Immature natural killer cell (primary cell): ENCODE measurements at regions not wholly inside any gene's neighbourhood (a gene's known extent, or its start where the extent isn't known, plus 50 kb on each side); places are given as distances from the start of the nearest gene placed in this dataset.

Experiments used
- DNase-seq, 3 donors: peaks; one replicate each; pipeline ENCODE4 v3.0.0; 2022; ENCODE audit warnings: mixed read lengths in 1 of 3
- H3K27ac Mint-ChIP-seq, 6 donors: one replicate each; pipeline ENCODE4 v1.8.0; 2020; ENCODE audit warnings: mixed read lengths in 6 of 6, mild to moderate bottlenecking in 5 of 6, inconsistent platforms in 4 of 6, moderate library complexity in 3 of 6
- H3K27me3 Mint-ChIP-seq, 3 donors: one replicate each; pipeline ENCODE4 v1.8.0; 2020 to 2021; ENCODE audit warnings: low read depth in 3 of 3, mild to moderate bottlenecking in 3 of 3, mixed read lengths in 3 of 3, moderate library complexity in 3 of 3, inconsistent platforms in 1 of 3
- H3K36me3 Mint-ChIP-seq, 3 donors: one replicate each; pipeline ENCODE4 v1.8.0; 2020; ENCODE audit warnings: mixed read lengths in 3 of 3, inconsistent platforms in 2 of 3, mild to moderate bottlenecking in 2 of 3
- H3K4me1 Mint-ChIP-seq, 2 donors: one replicate each; pipeline ENCODE4 v1.8.0; 2020; ENCODE audit warnings: inconsistent platforms in 2 of 2, mild to moderate bottlenecking in 2 of 2, mixed read lengths in 2 of 2, moderate library complexity in 1 of 2
- H3K4me3 Mint-ChIP-seq, 5 donors: one replicate each; pipeline ENCODE4 v1.8.0; 2020; ENCODE audit warnings: mild to moderate bottlenecking in 5 of 5, mixed read lengths in 5 of 5, inconsistent platforms in 3 of 5, moderate library complexity in 3 of 5
- H3K9me3 Mint-ChIP-seq, 6 donors: one replicate each; pipeline ENCODE4 v1.8.0; 2020; ENCODE audit warnings: mild to moderate bottlenecking in 6 of 6, mixed read lengths in 6 of 6, inconsistent platforms in 4 of 6, moderate library complexity in 3 of 6

- peak overlapping the region in 4 of 6 donors; percentile 0 to 74 (median 16) for H3K27ac Mint-ChIP-seq
- no peaks in the 10 kb centered on the region for H3K27me3 Mint-ChIP-seq
Measured at GRCh38 chr13:31922724-31923123, 108.8 kb upstream of the FRY start.

GRCh38 chr13:31923134-31923763, 108.3 kb upstream of the FRY start:
- DNase-seq, result no peak
- Mint-ChIP-seq H3K36me3 (peaks cover 0 to 9% (median 0%) of the 10 kb centered on the region in 3 donors), H3K27ac (peak overlapping the region in 3 of 6 donors; percentile 14 to 55 (median 47)), H3K4me1 (peaks cover 27 to 40% of the 10 kb centered on the region in 2 donors), H3K4me3 (no peak overlapping the region), H3K9me3 (no peaks in the 10 kb centered on the region), H3K27me3 (peaks cover 0 to 4% (median 2%) of the 10 kb centered on the region in 3 donors)

More at GRCh38 chr13:31922724-31923123, 108.8 kb upstream of the FRY start:
- no peaks in the 10 kb centered on the region for H3K9me3 Mint-ChIP-seq
- H3K4me1 Mint-ChIP-seq, result peaks cover 21 to 35% of the 10 kb centered on the region in 2 donors
- no peak for DNase-seq
- H3K36me3 Mint-ChIP-seq, result peaks cover 0 to 6% (median 0%) of the 10 kb centered on the region in 3 donors
- peak overlapping the region in 1 of 5 donors; percentile 1 for H3K4me3 Mint-ChIP-seq

DNA sequence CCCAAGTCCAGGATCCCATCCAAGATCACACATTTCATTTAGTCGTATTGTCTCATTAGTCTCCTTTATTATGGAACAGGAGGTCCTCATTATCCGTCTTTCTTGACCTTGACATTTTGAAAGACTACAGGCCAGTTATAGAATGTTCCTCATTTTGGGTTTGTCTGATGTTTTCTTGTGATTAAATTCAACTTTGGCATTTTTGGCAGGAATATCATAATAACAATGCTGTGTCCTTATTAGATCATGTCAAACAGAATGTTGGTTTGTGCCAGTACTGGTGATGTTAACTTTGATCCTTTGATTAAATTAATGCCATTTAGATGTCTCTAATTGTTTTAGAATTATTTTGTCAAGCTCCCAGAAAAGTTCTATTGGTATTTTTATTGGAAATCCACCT, 106.5 kb upstream of the FRY start:
- peaks cover 33 to 37% of the 10 kb centered on the region in 2 donors for H3K4me1 Mint-ChIP-seq
- H3K4me3 Mint-ChIP-seq, result no peak overlapping the region
- H3K9me3 Mint-ChIP-seq, result no peaks in the 10 kb centered on the region
- H3K27ac Mint-ChIP-seq, result peak overlapping the region in 3 of 6 donors; percentile 10 to 34 (median 28)
- H3K27me3 Mint-ChIP-seq, result peaks cover 0 to 10% (median 2%) of the 10 kb centered on the region in 3 donors
- peaks cover 0 to 9% (median 0%) of the 10 kb centered on the region in 3 donors for H3K36me3 Mint-ChIP-seq
- DNase-seq, result no peak

DNA sequence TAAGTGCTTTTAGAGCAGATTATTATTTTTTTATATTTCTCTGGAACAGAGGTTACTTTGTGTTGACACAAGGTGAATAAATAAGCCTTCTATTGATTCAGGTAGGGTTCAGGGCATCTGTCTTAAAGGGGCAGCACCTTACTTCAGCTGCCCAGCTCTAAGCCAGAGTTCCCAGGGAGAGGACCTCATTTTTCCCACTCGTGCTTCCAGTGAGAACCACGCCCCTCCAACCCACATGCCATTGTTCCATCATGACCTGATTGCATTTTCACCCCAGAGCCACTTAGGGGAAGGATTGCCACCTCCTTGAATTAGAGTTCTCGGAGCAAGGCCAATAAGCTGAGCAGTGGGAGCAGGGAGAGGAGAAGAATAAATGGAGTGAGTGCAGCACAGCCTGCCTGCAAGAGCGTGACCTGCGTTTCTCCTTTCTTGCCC, 104.3 kb upstream of the FRY start:
- Mint-ChIP-seq H3K9me3 (no peaks in the 10 kb centered on the region), H3K4me1 (peaks cover 22 to 23% of the 10 kb centered on the region in 2 donors), H3K4me3 (peak overlapping the region; percentile 46 to 85 (median 75)), H3K27ac (peak overlapping the region in 3 of 6 donors; percentile 1 to 90 (median 71)), H3K27me3 (peaks cover 0 to 10% (median 4%) of the 10 kb centered on the region in 3 donors), H3K36me3 (peaks cover 0 to 8% (median 0%) of the 10 kb centered on the region in 3 donors)
- no peak for DNase-seq

- peaks cover 0 to 10% (median 4%) of the 10 kb centered on the region in 3 donors for H3K27me3 Mint-ChIP-seq
- H3K36me3 Mint-ChIP-seq, result peaks cover 0 to 4% (median 0%) of the 10 kb centered on the region in 3 donors
- H3K4me1 Mint-ChIP-seq, result peaks cover 26% of the 10 kb centered on the region in 2 donors
- no peak for DNase-seq
- H3K9me3 Mint-ChIP-seq, result no peaks in the 10 kb centered on the region
- H3K27ac Mint-ChIP-seq, result peak overlapping the region in 3 of 6 donors; percentile 9 to 76 (median 74)
- peak overlapping the region in 2 of 5 donors; percentile 80 to 85 for H3K4me3 Mint-ChIP-seq
Measured at GRCh38 chr13:31929031-31929770, 102.4 kb upstream of the FRY start.

GRCh38 chr13:31930490-31930889, 101.1 kb upstream of the FRY start:
- Mint-ChIP-seq H3K9me3 (no peaks in the 10 kb centered on the region), H3K4me3 (no peak overlapping the region), H3K27ac (no peak overlapping the region), H3K36me3 (peaks cover 0 to 4% (median 0%) of the 10 kb centered on the region in 3 donors), H3K4me1 (peaks cover 31 to 39% of the 10 kb centered on the region in 2 donors), H3K27me3 (peaks cover 0 to 10% (median 4%) of the 10 kb centered on the region in 3 donors)
- no peak for DNase-seq

GRCh38 chr13:31930901-31931522, 100.6 kb upstream of the FRY start:
- peak in 1 of 3 donors; percentile 10 for DNase-seq
- peaks cover 0 to 4% (median 0%) of the 10 kb centered on the region in 3 donors for H3K36me3 Mint-ChIP-seq
- H3K4me1 Mint-ChIP-seq, result peaks cover 31 to 44% of the 10 kb centered on the region in 2 donors
- no peak overlapping the region for H3K27ac Mint-ChIP-seq
- peaks cover 0 to 10% (median 4%) of the 10 kb centered on the region in 3 donors for H3K27me3 Mint-ChIP-seq
- H3K4me3 Mint-ChIP-seq, result no peak overlapping the region
- H3K9me3 Mint-ChIP-seq, result no peaks in the 10 kb centered on the region

DNA sequence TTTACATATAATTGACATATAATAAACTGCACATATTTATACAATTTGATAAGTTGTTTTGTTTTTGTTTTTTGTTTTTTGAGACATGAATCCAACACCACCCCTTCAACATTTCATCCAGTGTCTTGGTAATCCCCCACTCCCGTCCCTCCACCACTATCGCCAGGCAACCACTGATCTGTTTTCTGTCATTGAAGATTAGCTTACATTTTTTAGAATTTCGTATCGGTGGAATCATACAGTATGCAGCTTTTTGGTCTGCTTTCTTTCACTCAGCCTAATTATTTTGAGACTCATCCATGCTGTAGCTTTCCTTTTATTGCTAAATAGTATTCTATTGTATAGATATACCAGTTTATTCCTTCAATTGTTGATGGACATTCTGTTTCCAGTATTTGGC, 94.1 kb upstream of the FRY start:
- H3K9me3 Mint-ChIP-seq, result no peaks in the 10 kb centered on the region
- no peak overlapping the region for H3K4me3 Mint-ChIP-seq
- H3K27ac Mint-ChIP-seq, result peak overlapping the region in 1 of 6 donors; percentile 2
- DNase-seq, result no peak
- H3K36me3 Mint-ChIP-seq, result peaks cover 7 to 17% (median 12%) of the 10 kb centered on the region in 3 donors
- H3K27me3 Mint-ChIP-seq, result peaks cover 0 to 2% (median 0%) of the 10 kb centered on the region in 3 donors
- peaks cover 13 to 34% of the 10 kb centered on the region in 2 donors for H3K4me1 Mint-ChIP-seq

- Mint-ChIP-seq H3K4me1 (peaks cover 0 to 16% of the 10 kb centered on the region in 2 donors), H3K9me3 (no peaks in the 10 kb centered on the region), H3K27ac (no peak overlapping the region), H3K4me3 (no peak overlapping the region), H3K36me3 (peaks cover 7 to 21% (median 15%) of the 10 kb centered on the region in 3 donors), H3K27me3 (peaks cover 0 to 2% (median 0%) of the 10 kb centered on the region in 3 donors)
- DNase-seq, result no peak
Measured at GRCh38 chr13:31940076-31940475, 91.5 kb upstream of the FRY start.

DNA sequence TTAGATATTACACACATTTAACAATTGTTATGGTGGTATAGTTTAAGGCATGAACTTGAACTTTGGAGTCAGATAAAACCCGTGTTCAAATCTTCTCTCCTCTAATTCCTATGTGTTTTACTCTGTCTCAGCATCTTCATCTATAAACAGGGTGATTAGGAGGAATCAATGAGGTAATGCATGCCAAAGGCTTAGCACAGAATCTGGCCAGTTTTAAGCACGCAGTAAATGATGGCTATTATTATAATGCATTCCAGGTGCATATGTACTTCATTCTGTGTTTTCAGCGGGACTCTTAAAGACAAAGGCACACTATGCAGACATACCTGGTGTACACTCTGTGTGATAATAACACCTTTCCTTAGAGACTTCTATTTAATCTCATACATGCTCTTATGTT, 88.0 kb upstream of the FRY start:
- no peaks in the 10 kb centered on the region for H3K9me3 Mint-ChIP-seq

DNA sequence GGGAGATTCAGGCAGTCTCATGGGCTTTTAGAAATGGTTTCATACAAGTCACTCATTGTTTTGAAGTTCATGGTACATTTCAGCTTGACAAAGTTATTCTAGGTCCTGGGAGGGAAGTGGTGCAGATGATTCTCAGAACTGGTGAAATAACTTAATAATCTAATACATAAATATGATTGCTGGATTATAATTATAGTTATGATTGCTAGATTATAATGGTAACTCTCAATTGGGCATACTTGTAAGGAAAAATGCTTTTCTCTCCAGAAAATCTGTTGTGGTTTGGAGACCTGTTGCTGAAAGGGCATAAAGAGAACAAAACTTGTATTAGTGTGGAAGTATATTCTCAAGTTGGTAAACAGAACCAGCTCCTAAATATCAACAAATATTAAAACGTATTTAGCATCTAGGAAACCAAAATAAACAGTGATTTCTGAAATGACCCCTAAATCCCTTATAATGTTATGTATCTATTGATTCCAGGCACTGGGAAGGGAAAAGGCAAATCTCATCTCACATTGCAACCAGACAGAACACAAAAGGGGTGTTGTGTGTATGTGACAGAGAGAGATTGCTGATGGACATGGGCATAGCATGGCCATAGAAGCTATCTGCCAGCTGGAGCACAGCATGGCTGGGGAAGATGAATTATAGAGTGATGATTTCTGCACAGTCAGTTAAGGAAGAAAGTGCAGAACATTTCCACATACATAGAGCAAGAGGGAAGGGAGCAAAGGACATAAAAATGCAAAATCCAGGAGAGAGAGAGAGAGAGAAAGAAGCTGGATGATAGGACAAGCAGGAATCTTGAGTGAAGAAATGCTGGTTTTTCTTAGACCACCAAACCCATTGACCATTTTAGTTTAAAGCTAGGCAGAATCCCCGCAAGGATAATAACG, 87.1 kb upstream of the FRY start:
- Mint-ChIP-seq H3K4me3 (no peak overlapping the region), H3K4me1 (no peaks in the 10 kb centered on the region), H3K27ac (no peak overlapping the region), H3K27me3 (peaks cover 0 to 2% (median 0%) of the 10 kb centered on the region in 3 donors), H3K9me3 (no peaks in the 10 kb centered on the region), H3K36me3 (peaks cover 18 to 40% (median 26%) of the 10 kb centered on the region in 3 donors)
- no peak for DNase-seq

More for the DNA sequence above, 88.0 kb upstream of the FRY start:
- Mint-ChIP-seq H3K4me1 (no peaks in the 10 kb centered on the region), H3K4me3 (no peak overlapping the region), H3K27ac (no peak overlapping the region), H3K36me3 (peaks cover 9 to 32% (median 23%) of the 10 kb centered on the region in 3 donors), H3K27me3 (peaks cover 0 to 2% (median 0%) of the 10 kb centered on the region in 3 donors)
- DNase-seq, result no peak

GRCh38 chr13:31945202-31945961, 86.2 kb upstream of the FRY start:
- peaks cover 0 to 2% (median 0%) of the 10 kb centered on the region in 3 donors for H3K27me3 Mint-ChIP-seq
- H3K27ac Mint-ChIP-seq, result no peak overlapping the region
- H3K36me3 Mint-ChIP-seq, result peaks cover 18 to 40% (median 26%) of the 10 kb centered on the region in 3 donors
- no peak for DNase-seq
- H3K4me1 Mint-ChIP-seq, result peaks cover 4 to 6% of the 10 kb centered on the region in 2 donors
- H3K4me3 Mint-ChIP-seq, result no peak overlapping the region
- H3K9me3 Mint-ChIP-seq, result no peaks in the 10 kb centered on the region
